ENCODE measurements at regions not wholly inside any gene's neighbourhood (a gene's known extent, or its start where the extent isn't known, plus 50 kb on each side); places are given as distances from the start of the nearest gene placed in this dataset.

DNA sequence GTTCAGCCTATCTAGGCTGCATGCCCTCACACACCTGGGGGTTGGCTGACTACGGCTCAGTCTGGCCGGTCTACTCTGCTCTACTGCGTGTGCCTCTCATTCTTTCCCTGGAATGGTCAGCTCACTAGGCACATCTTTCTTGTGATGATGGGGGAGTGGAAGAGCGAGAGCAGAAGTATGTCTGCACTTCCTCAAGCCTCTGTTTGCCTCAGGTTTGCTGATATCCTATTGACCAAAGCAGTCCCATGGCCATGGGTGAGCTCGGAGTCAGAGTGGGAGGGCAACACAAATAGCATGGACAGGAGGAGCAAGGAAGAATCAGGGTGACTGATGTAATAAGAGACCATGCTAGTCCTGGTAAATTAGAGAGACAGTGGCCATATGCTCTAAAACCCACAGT, 167.9 kb upstream of the PRICKLE2 start:
- TF ChIP-seq YY1 (IDR thresholded peaks at IDR 0.05; ENCODE audit: insufficient read depth, insufficient read length) (no peak), ZNF274 (IDR thresholded peaks at IDR 0.05; ENCODE audit: low read depth, low read length) (no peak), SUZ12 (IDR thresholded peaks at IDR 0.05; ENCODE audit: extremely low read depth, insufficient read depth, insufficient read length) (no peak)
